Activated CD4-positive, CD25-positive, alpha-beta regulatory T cell treated with anti-CD3 and anti-CD28 coated beads, Interleukin-2, amount 50 U/mL, for 24 hours (primary cell): ENCODE measurements at regions not wholly inside any gene's neighbourhood (a gene's known extent, or its start where the extent isn't known, plus 50 kb on each side); places are given as distances from the start of the nearest gene placed in this dataset.
"Not testable (repeated sequence)": the region's sequence is repeated elsewhere in the genome, so short reads cannot be mapped to it uniquely, and the experiment has no call there.

ENCODE experiments used
- ATAC-seq, 2 donors: fragments of 150-1000 bp; cut with Tn5 transposase; one replicate each; pipeline ENCODE4 v1.10.0; 2021; ENCODE audit warnings: mild to moderate bottlenecking in 1 of 2, moderate library complexity in 1 of 2

DNA sequence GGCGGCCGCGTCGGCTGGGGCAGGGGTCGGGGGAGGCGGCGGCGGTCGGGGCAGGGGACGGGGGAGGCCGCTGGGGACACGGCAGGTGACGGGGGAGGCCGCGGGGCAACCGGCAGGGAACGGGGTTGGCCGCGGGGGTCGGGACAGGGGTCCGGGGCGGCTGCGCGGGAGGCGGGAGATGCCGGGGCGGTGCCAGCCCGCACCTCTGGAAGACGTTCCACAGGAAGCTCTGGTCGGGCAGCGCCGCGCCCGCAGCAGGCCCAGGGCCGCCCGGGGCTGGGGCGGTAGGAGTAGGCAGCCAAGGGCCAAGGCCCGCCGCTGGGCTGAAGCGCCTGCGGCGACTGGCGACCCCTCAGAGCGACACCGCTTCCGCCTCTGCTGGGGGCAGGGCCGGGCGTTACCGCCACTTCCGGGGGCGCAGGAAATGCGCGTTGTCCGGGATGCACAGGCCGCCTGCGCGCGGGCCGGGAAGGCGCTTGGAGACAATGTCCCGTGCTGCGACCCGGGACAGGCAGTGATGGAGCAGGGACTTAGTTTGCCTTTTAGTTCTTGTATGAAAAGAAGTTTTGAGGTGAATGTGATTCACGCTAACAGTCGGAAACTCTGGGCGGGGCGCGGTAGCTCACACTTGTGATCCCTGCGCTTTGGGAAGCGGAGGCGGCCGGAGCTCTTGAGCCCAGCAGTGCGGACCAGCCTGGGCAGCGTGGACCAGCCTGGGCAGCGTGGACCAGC lies 110.0 kb upstream of the LPCAT1 start:
- peak; percentile 90 to 96 for ATAC-seq

DNA sequence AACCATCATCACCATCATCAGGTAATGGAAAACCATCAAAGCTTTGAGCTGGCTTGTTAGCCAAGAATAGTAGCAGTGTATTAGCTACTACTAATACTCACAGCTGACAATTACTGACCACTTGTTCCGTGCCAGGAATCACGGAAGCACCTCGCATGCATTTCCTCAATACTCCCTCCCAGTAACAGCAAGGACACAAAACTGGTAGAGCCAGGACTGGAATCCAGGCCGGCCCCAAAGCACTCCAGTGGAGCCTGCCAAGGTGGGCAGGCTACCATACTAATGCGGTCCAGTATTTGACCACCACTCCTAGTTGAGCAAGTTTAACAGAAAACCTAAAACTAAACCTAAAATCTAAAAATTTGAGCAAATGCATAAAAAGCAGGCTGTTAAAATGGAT lies 107.2 kb upstream of the LPCAT1 start:
- not testable (repeated sequence) for ATAC-seq

DNA sequence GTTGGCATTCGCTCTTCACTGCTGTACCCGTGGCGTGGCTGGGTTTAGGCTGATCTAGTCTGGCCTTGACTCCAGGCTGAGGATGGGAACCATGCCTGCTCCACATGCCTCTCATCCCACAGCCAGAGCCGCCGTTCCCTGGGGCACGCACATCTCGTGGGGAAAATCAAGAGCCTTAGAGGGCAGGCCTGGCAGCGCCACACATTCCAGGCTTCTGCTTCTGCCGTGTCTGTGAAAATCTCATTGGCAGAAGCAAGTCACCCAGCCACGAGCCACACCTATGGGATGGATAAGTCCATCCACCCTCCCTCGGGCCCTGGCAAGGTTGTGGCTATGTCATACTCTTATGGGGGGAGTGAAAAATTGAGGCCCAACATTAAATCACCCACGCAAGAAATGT lies 102.6 kb upstream of the LPCAT1 start:
- ATAC-seq = not testable (repeated sequence)

DNA sequence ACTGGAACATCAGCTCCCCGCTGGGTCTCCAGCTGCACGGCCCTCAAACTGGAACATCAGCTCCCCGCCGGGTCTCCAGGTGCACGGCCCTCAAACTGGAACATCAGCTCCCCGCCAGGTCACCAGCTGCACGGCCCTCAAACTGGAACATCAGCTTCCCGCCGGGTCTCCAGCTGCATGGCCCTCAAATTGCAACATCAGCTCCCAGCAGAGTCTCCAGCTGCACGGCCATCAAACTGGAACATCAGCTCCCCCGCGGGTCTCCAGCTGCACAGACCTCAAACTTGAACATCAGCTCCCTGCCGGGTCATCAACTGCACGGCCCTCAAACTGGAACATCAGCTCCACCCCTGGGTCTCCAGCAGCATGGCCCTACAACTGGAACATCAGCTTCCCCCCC lies 95.8 kb upstream of the LPCAT1 start:
- not testable (repeated sequence) for ATAC-seq

DNA sequence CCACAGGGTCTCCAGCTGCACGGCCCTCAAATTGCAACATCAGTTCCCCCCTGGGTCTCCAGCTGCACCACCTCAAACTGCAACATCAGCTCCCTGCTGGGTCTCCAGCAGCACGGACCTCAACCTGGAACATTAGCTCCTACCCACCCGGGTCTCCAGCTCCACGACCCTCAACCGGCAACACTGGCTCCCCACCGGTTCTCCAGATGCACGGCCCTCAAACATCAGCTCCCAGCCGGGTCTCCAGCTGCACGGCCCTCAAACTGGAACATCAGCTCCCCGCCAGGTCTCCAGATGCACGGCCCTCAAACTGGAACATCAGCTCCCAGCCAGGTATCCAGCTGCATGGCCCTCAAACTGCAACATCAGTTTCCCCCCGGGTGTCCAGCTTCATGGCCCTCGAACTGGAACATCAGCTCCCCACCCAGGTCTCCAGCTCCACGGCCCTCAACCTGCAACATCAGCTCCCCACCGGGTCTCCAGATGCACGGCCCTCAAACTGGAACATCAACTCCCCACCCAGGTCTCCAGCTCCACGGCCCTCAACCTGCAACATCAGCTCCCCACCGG lies 94.6 kb upstream of the LPCAT1 start:
- not testable (repeated sequence) for ATAC-seq

DNA sequence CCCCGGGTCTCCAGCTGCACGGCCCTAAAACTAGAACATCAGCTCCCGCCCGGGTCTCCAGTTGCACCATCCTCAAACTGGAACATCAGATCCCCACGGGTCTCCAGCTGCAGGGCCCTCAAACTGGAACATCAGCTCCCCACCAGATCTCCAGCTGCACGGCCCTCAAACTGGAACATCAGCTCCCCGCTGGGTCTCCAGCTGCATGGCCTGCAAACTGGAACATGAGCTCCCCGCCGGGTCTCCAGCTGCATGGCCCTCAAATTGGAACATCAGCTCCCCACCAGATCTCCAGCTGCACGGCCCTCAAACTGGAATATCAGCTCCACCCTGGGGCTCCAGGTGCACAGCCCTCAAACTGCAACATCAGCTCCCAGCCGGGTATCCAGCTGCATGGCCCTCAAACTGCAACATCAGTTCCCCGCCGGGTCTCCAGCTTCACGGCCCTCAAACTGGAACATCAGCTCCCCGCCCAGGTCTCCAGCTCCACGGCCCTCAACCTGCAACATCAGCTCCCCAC lies 93.5 kb upstream of the LPCAT1 start:
- not testable (repeated sequence) for ATAC-seq

DNA sequence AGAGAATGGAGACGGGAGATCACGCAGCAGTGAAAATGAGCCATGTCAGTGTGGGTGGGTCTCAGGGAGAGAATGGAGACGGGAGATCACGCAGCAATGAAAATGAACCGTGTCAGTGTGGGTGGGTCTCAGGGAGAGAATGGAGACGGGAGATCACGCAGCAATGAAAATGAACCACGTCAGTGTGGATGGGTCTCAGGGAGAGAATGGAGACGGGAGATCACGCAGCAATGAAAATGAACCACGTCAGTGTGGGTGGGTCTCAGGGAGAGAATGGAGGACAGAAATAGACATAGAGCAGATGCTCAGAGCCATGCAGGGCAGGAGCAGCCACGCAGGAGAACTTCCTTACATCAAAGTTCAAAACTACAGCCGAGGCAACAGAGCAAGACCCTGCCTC lies 89.8 kb upstream of the LPCAT1 start:
- not testable (repeated sequence) for ATAC-seq

GRCh38 chr5:1610526-1610925 lies 86.8 kb upstream of the LPCAT1 start:
- not testable (repeated sequence) for ATAC-seq

- not testable (repeated sequence) for ATAC-seq
Observed at GRCh38 chr5:1609111-1609510, 85.4 kb upstream of the LPCAT1 start.

DNA sequence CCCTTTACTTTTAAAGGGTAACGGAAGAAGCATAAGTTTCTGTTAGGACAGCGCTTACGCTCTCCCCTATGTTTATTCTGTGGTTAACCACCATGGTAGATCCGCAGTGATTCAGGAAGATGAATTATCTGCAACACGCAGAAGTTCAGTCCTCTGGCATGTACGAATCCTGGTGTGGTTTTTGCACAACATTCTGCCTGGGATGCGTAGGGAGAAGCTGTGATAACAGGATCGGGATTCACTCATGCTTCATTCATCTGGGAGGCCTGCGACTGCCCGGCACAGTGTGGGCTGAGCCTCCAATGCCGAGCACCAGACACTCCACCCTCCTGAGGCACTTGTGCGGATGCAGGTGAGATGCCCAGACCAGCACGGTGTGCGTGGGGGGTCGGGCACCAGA lies 84.6 kb upstream of the LPCAT1 start:
- ATAC-seq = not testable (repeated sequence)

- ATAC-seq = not testable (repeated sequence)
Observed at GRCh38 chr5:1606951-1607350, 83.2 kb upstream of the LPCAT1 start.

DNA sequence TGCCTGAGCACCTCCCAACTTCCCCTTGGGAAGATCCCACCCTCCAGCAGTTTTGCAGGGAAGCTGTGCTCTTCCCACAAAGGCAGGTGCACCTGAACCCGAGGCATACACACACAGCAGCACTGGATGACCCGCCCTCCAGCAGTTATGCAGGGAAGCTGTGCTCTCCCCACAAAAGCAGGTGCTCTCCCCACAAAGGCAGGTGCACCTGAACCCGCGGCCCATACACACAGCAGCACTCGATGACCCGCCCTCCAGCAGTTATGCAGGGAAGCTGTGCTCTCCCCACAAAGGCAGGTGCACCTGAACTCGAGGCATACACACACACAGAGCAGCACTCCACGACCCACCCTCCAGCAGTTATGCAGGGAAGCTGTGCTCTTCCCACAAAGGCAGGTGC lies 80.2 kb upstream of the LPCAT1 start:
- not testable (repeated sequence) for ATAC-seq

GRCh38 chr5:1601565-1601964 lies 77.8 kb upstream of the LPCAT1 start:
- not testable (repeated sequence) for ATAC-seq

- ATAC-seq = peak; percentile 58 to 65
Observed at GRCh38 chr5:1598950-1599737, 75.4 kb upstream of the LPCAT1 start.

- not testable (repeated sequence) for ATAC-seq
Observed at GRCh38 chr5:1597093-1597473, 73.3 kb upstream of the LPCAT1 start.

GRCh38 chr5:1596462-1597092 lies 72.8 kb upstream of the LPCAT1 start:
- ATAC-seq = not testable (repeated sequence)

DNA sequence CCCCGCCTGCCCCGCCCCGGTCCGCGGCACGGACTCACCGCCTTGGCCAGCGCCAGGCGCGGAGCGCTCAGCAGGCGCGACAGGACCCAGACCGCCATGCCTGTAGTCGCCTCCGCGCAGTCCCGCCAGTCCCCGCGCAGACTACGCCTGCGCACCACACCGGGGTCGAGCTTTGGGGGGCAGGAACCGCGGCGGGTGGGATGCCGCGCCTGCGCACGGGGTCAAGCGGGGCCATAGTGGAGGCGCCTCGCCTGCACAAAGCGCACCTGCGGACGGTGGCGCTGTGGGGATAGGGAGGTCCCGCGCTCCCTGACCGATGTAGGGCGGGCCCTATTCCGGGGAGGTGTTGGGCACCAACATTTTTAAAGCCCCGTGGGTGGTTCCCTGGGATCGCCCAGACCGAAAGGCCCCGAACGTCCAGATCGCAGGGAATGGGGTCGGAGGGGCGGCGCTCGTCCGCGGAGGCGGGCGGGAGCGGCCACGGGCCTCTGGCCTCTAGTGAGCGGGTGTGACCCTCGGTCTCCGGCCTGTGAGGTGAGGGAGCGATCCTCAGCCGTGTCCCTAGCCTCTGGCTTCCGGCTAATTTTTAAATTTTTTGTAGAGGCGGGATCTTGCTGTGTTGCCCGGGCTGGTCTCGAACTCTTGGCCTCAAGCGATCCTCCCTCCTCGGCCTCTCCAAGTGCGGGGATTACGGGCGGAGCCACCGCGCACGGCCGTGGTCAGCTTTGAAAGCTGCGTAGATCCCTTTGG lies 70.8 kb upstream of the LPCAT1 start:
- ATAC-seq = peak; percentile 79 to 85

- peak in 1 of 2 donors; percentile 21 for ATAC-seq
Observed at GRCh38 chr5:1593903-1594356, 70.2 kb upstream of the LPCAT1 start.

- ATAC-seq = not testable (repeated sequence)
Observed at GRCh38 chr5:1588071-1588694, 64.4 kb upstream of the LPCAT1 start.

DNA sequence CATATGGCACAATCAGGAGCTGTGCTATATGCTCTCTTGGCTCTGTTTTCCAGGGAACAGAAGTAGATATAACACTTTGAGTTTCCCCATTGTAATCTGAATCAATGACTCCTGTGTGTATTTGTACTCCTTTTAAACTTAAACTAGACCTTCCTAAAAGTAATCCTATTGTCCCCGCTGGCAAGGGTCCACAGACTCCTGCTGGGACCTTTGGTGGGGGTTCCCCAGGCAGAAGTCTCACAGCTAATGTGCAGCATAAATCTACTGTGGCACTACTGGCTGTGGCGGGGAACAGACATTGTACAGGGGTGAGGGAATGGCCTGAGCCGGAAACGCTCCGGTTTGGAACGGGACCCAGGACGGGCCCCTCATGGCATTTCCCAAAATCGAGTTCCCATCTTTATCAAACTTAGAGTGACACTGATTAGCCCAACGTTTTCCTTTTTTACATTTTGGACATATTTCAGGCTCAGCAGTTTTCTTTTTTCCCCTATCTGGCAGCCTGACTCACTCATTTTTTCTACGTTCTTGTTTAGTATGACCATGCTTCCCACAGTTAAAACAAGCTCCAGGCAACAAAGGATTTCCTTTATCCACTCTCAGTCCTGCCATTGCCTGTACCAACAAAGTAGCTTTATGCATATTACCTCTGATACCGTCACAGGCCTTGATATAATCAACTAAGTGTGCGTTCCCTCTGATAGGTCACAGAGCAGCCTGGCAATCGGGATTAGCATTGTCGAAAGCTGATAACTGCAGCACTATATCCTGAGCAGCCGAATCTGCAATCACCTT lies 59.5 kb upstream of the LPCAT1 start:
- not testable (repeated sequence) for ATAC-seq

GRCh38 chr5:1579389-1579788 lies 55.6 kb upstream of the LPCAT1 start:
- ATAC-seq = not testable (repeated sequence)
